ENCODE measurements at regions not wholly inside any gene's neighbourhood (a gene's known extent, or its start where the extent isn't known, plus 50 kb on each side); places are given as distances from the start of the nearest gene placed in this dataset.

DNA sequence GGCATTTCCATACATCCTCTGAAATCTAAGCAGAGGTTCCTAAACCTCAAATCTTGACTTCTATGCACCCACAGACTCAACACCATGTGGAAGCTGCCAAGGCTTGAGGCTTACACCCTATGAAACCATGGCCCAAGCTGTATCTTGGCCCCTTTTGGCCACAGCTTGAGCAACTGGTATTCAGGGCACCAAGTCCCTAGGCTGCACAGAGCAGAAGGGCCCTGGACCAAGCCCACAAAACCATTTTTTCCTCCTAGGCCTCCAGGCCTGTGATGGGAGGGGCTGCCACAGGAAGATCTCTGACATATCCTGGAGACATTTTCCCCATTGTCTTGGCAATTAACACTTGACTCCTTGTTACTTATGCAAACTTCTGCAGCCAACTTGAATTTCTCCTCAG, 54.4 kb upstream of the IL12A start:
- DNase-seq (ENCODE audit: low read depth): no peak
- H3K4me3 ChIP-seq (ENCODE audit: control insufficient read depth, low read depth, low read length): no peak overlapping the region
- TF ChIP-seq, protein P1, sequence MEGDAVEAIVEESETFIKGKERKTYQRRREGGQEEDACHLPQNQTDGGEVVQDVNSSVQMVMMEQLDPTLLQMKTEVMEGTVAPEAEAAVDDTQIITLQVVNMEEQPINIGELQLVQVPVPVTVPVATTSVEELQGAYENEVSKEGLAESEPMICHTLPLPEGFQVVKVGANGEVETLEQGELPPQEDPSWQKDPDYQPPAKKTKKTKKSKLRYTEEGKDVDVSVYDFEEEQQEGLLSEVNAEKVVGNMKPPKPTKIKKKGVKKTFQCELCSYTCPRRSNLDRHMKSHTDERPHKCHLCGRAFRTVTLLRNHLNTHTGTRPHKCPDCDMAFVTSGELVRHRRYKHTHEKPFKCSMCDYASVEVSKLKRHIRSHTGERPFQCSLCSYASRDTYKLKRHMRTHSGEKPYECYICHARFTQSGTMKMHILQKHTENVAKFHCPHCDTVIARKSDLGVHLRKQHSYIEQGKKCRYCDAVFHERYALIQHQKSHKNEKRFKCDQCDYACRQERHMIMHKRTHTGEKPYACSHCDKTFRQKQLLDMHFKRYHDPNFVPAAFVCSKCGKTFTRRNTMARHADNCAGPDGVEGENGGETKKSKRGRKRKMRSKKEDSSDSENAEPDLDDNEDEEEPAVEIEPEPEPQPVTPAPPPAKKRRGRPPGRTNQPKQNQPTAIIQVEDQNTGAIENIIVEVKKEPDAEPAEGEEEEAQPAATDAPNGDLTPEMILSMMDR (conservative IDR thresholded peaks at IDR 0.05; ENCODE audit: control insufficient read depth, insufficient read depth, low read depth, low read length): no peak

DNA sequence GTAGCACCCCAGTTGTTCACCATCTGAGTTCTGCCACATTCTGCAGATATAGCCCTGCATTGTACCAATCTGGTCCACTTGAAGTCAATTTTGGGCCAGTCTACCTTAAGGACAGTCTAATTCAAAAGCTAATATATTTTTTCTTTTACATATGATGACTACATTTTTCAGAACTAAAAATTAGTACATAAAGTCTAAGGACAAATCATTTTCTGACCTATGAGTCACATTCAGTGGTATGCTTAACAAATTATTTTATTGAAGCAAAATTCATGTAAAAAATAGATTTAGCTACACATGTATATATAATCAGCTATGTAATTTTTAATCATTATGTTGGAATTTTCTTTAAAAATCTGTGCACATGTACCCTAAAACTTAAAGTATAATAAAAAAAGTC, 52.1 kb upstream of the IL12A start:
- TF ChIP-seq, protein P1 (conservative IDR thresholded peaks at IDR 0.05; ENCODE audit: control insufficient read depth, insufficient read depth, low read depth, low read length): no peak
- no peak overlapping the region for H3K4me3 ChIP-seq (ENCODE audit: control insufficient read depth, low read depth, low read length)
- peak; percentile 12 for DNase-seq (ENCODE audit: low read depth)

DNA sequence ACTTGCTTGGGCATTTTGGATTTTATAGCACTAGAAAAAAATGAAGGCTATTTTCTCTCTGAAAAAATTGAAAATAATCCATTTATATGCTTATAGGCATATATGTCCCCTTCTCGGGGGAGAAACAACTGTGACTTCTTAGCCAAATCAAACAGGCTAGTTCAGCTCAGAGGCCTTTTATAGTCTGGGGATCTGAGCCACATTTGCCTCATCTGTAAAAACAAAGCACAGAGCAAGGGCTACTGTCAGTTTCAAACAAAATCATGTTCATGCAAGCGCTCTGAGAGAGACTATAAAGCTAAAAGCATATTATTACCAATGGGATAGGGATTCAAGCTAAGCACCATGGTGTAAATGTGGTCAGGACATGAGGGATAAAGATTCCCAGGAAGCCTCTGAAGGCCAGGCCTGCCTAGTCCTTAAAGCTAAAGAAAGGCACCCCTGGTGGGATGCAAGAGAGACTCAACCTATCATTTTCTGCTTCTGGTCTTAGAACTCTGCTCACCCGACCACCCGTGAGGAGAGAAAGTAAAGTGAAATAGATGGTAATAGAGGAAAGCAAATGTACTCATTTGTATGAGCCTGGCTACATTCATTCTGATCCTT, 51.0 kb upstream of the IL12A start:
- TF ChIP-seq, protein P1 (conservative IDR thresholded peaks at IDR 0.05; ENCODE audit: control insufficient read depth, insufficient read depth, low read depth, low read length): no peak
- DNase-seq (ENCODE audit: low read depth): no peak
- no peak overlapping the region for H3K4me3 ChIP-seq (ENCODE audit: control insufficient read depth, low read depth, low read length)

DNA sequence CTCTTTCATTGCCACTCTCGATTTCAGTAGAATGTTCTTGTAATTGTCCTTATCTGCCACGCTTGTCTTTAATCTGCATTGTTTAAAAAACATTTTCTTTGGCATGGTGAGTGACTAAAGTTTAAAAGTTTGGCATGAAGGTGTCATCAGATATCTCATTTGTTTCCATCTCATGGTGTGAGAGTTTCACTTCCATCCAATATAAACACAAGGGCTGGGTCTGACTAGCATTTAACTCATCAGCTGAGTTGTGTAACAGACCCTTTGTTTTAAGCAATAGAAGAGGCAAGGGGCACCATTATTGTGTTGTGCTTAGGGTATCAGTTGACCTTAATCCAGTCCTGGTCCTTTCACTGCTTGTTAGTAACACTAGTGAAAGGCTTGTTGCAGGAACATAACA, 49.9 kb upstream of the IL12A start:
- DNase-seq (ENCODE audit: low read depth): peak; percentile 74
- TF ChIP-seq, protein P1 (conservative IDR thresholded peaks at IDR 0.05; ENCODE audit: control insufficient read depth, insufficient read depth, low read depth, low read length): no peak
- no peak overlapping the region for H3K4me3 ChIP-seq (ENCODE audit: control insufficient read depth, low read depth, low read length)

Data from fibroblast of mammary gland (primary cell).